ENCODE measurements at regions not wholly inside any gene's neighbourhood (a gene's known extent, or its start where the extent isn't known, plus 50 kb on each side); places are given as distances from the start of the nearest gene placed in this dataset.

DNA sequence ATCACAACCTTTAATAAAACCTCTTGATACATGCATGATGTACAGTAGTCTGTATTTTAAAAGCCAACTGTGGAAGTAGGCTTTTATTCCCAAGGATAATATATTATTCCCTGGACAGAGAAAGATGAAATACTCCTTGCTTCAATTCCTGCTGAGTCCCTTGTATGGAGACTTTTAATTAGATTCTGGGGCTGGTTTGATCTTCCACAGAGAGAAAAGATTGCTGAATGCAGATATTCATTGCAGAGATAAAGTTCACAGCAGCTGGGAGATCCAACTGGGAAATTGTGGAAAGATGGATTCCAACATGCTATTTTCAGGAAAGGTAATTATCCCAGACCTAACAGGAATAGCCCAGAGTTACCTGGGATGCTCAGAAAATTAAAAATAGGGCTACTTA, 607.0 kb upstream of the HS6ST1 start:
- TF ChIP-seq, protein P1, sequence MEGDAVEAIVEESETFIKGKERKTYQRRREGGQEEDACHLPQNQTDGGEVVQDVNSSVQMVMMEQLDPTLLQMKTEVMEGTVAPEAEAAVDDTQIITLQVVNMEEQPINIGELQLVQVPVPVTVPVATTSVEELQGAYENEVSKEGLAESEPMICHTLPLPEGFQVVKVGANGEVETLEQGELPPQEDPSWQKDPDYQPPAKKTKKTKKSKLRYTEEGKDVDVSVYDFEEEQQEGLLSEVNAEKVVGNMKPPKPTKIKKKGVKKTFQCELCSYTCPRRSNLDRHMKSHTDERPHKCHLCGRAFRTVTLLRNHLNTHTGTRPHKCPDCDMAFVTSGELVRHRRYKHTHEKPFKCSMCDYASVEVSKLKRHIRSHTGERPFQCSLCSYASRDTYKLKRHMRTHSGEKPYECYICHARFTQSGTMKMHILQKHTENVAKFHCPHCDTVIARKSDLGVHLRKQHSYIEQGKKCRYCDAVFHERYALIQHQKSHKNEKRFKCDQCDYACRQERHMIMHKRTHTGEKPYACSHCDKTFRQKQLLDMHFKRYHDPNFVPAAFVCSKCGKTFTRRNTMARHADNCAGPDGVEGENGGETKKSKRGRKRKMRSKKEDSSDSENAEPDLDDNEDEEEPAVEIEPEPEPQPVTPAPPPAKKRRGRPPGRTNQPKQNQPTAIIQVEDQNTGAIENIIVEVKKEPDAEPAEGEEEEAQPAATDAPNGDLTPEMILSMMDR (conservative IDR thresholded peaks at IDR 0.05; ENCODE audit: low read depth, low read length), result no peak
- TF ChIP-seq EZH2 (IDR thresholded peaks at IDR 0.05; ENCODE audit: borderline replicate concordance, low read depth, low read length, poor library complexity, severe bottlenecking), result no peak

All from A673 (cell line).